Colon (tissue), 2 donors: ENCODE measurements at regions not wholly inside any gene's neighbourhood (a gene's known extent, or its start where the extent isn't known, plus 50 kb on each side); places are given as distances from the start of the nearest gene placed in this dataset.
"Not testable (repeated sequence)": the region's sequence is repeated elsewhere in the genome, so short reads cannot be mapped to it uniquely, and the experiment has no call there.

Experiments
- FAIRE-seq: peaks from 2 replicates; lab custom pipeline; 2012; peaks lifted over from hg19 to GRCh38; lab: Jason Lieb, UNC
- donor health status: control.
- donor health status: control.

- no peak for FAIRE-seq
Measured at GRCh38 chr5:125421006-125421405, 674.6 kb upstream of the ZNF608 start.

- FAIRE-seq: no peak
Measured at GRCh38 chr5:125422342-125422741, 675.9 kb upstream of the ZNF608 start.

GRCh38 chr5:125424402-125425141 lies 678.1 kb upstream of the ZNF608 start:
- FAIRE-seq: no peak

GRCh38 chr5:125429498-125429897 lies 683.1 kb upstream of the ZNF608 start:
- FAIRE-seq: no peak

GRCh38 chr5:125433457-125433856 lies 687.0 kb upstream of the ZNF608 start:
- FAIRE-seq: no peak

GRCh38 chr5:125439243-125439642 lies 692.8 kb upstream of the ZNF608 start:
- no peak for FAIRE-seq

- FAIRE-seq: no peak
Measured at GRCh38 chr5:125440905-125441304, 694.5 kb upstream of the ZNF608 start.

- FAIRE-seq: no peak
Measured at GRCh38 chr5:125446986-125447385, 700.5 kb upstream of the ZNF608 start.

- no peak for FAIRE-seq
Measured at GRCh38 chr5:125450771-125451170, 704.3 kb upstream of the ZNF608 start.

- FAIRE-seq: no peak
Measured at GRCh38 chr5:125451622-125452021, 705.2 kb upstream of the ZNF608 start.

GRCh38 chr5:125452991-125453390 lies 706.6 kb upstream of the ZNF608 start:
- FAIRE-seq: no peak

- FAIRE-seq: peak; percentile 31
Measured at GRCh38 chr5:125455041-125455440, 708.6 kb upstream of the ZNF608 start.

- not testable (repeated sequence) for FAIRE-seq
Measured at GRCh38 chr5:125456005-125456404, 709.6 kb upstream of the ZNF608 start.

- no peak for FAIRE-seq
Measured at GRCh38 chr5:125457617-125458016, 711.2 kb upstream of the ZNF608 start.

GRCh38 chr5:125458949-125459348 lies 712.5 kb upstream of the ZNF608 start:
- not testable (repeated sequence) for FAIRE-seq

GRCh38 chr5:125461641-125462072 lies 715.2 kb upstream of the ZNF608 start:
- FAIRE-seq: no peak

- no peak for FAIRE-seq
Measured at GRCh38 chr5:125463466-125464092, 717.1 kb upstream of the ZNF608 start.

- FAIRE-seq: no peak
Measured at GRCh38 chr5:125464847-125465432, 718.5 kb upstream of the ZNF608 start.

- FAIRE-seq: no peak
Measured at GRCh38 chr5:125465703-125466102, 719.3 kb upstream of the ZNF608 start.

GRCh38 chr5:125467222-125467621 lies 720.8 kb upstream of the ZNF608 start:
- no peak for FAIRE-seq

GRCh38 chr5:125470280-125470902 lies 724.0 kb upstream of the ZNF608 start:
- no peak for FAIRE-seq

GRCh38 chr5:125476901-125477585 lies 730.6 kb upstream of the ZNF608 start:
- no peak for FAIRE-seq
